ENCODE measurements at regions not wholly inside any gene's neighbourhood (a gene's known extent, or its start where the extent isn't known, plus 50 kb on each side); places are given as distances from the start of the nearest gene placed in this dataset.

DNA sequence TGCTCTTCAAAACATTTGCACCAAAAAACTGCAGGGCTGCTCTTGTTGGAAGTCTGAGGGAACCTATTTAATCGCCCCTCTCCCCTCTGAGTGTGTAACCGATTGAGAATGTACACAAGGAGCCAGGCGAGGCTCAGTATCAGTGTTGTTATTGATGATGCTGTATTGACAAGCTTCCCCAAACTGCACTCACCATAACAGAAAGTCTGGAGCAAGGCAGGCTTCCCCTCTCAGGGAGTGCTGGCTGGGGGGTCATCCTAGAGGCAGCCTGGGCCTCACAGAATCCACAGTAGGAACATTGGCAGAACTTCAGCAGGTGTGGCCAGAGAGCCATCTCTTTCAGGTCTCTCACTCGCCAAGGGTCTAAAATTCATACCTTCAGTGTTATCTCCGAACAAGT is 58.1 kb upstream of the TUNAR start:
- Histone ChIP-seq H3K9ac (ENCODE audit: insufficient read depth in 1 of 2, low read length in 2 of 2) (no peak overlapping the region), H3K27ac (ENCODE audit: low read depth in 1 of 2, low read length in 1 of 2) (no peak overlapping the region), H3K27me3 (ENCODE audit: control insufficient read depth in 3 of 3, insufficient read depth in 3 of 3, low read length in 2 of 3) (peaks cover 0 to 7% (median 3%) of the 10 kb centered on the region in 3 donors), H3K4me3 (no peak overlapping the region), H3K9me3 (ENCODE audit: control insufficient read depth in 4 of 4, insufficient read depth in 3 of 4, low read length in 3 of 4) (peaks cover 0 to 3% (median 0%) of the 10 kb centered on the region in 4 donors), H3K4me1 (ENCODE audit: control insufficient read depth in 5 of 5, insufficient read depth in 5 of 5, low read length in 5 of 5) (no peaks in the 10 kb centered on the region), H3K36me3 (ENCODE audit: control insufficient read depth in 4 of 4, insufficient read depth in 4 of 4, low read length in 4 of 4) (no peaks in the 10 kb centered on the region)
- DNase-seq (no peak), ATAC-seq (ENCODE audit: insufficient read depth, low FRiP score) (no peak)
- TF ChIP-seq, protein P1, sequence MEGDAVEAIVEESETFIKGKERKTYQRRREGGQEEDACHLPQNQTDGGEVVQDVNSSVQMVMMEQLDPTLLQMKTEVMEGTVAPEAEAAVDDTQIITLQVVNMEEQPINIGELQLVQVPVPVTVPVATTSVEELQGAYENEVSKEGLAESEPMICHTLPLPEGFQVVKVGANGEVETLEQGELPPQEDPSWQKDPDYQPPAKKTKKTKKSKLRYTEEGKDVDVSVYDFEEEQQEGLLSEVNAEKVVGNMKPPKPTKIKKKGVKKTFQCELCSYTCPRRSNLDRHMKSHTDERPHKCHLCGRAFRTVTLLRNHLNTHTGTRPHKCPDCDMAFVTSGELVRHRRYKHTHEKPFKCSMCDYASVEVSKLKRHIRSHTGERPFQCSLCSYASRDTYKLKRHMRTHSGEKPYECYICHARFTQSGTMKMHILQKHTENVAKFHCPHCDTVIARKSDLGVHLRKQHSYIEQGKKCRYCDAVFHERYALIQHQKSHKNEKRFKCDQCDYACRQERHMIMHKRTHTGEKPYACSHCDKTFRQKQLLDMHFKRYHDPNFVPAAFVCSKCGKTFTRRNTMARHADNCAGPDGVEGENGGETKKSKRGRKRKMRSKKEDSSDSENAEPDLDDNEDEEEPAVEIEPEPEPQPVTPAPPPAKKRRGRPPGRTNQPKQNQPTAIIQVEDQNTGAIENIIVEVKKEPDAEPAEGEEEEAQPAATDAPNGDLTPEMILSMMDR (IDR thresholded peaks at IDR 0.05; ENCODE audit: control extremely low read depth, extremely low read depth): no peak
- 57 to 81% methylated on average over 5 of the region's 5 CpGs for WGBS, 2 donors

DNA sequence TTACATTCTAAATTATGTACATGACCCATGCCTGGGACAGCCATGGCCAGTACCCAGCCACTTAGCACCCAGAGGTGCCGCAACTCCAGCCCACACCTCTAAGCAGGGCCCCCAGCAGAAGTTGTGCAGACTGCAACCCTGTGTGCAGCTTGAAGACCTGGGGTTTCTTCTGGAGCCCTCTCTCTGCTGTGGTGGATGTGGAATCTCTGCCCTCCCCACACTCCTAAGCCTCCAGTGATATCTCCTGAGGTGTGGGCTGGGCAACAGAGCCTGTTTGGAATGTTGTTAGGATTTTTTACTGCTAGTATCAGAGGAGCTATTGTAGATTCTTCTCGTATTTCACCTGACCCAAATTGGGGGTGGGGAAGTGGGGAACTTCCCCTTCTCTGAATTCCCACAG is 59.4 kb upstream of the TUNAR start:
- no peaks in the 10 kb centered on the region for H3K4me1 ChIP-seq (ENCODE audit: control insufficient read depth in 5 of 5, insufficient read depth in 5 of 5, low read length in 5 of 5)
- 38 to 52% methylated on average over 2 of the region's 2 CpGs for WGBS, 2 donors
- TF ChIP-seq, protein P1 (IDR thresholded peaks at IDR 0.05; ENCODE audit: control extremely low read depth, extremely low read depth): no peak
- ATAC-seq (ENCODE audit: insufficient read depth, low FRiP score) (no peak), DNase-seq (no peak)
- H3K27ac ChIP-seq (ENCODE audit: low read depth in 1 of 2, low read length in 1 of 2): no peak overlapping the region
- no peak overlapping the region for H3K4me3 ChIP-seq
- no peak overlapping the region for H3K9ac ChIP-seq (ENCODE audit: insufficient read depth in 1 of 2, low read length in 2 of 2)
- no peaks in the 10 kb centered on the region for H3K36me3 ChIP-seq (ENCODE audit: control insufficient read depth in 4 of 4, insufficient read depth in 4 of 4, low read length in 4 of 4)
- H3K27me3 ChIP-seq (ENCODE audit: control insufficient read depth in 3 of 3, insufficient read depth in 3 of 3, low read length in 2 of 3): peaks cover 0 to 7% (median 3%) of the 10 kb centered on the region in 3 donors
- H3K9me3 ChIP-seq (ENCODE audit: control insufficient read depth in 4 of 4, insufficient read depth in 3 of 4, low read length in 3 of 4): peaks cover 0 to 3% (median 0%) of the 10 kb centered on the region in 4 donors

DNA sequence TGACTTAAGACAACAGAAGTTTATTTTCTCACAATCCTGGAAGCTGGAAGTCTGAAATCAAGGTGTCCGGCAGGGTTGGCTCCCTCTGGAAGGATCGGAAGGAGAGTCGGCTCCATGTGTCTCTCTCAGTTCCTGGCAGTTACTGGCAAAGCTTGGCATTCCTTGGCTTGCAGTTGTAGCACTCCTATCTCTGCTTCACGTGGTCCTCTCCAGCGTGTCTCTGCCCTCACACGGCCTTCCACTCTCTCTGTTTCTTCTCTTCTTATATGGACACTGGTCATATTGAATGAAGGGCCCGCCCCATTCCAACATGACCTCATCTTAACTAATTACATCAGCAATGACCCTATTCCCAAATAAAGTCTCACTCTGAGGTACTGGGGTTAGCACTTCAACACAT is 60.1 kb upstream of the TUNAR start:
- peaks cover 0 to 7% (median 3%) of the 10 kb centered on the region in 3 donors for H3K27me3 ChIP-seq (ENCODE audit: control insufficient read depth in 3 of 3, insufficient read depth in 3 of 3, low read length in 2 of 3)
- peak in 1 of 3 donors; percentile 1 for DNase-seq
- no peaks in the 10 kb centered on the region for H3K4me1 ChIP-seq (ENCODE audit: control insufficient read depth in 5 of 5, insufficient read depth in 5 of 5, low read length in 5 of 5)
- 67 to 74% methylated on average over 7 of the region's 7 CpGs for WGBS, 2 donors
- peaks cover 0 to 3% (median 0%) of the 10 kb centered on the region in 4 donors for H3K9me3 ChIP-seq (ENCODE audit: control insufficient read depth in 4 of 4, insufficient read depth in 3 of 4, low read length in 3 of 4)
- no peak for ATAC-seq (ENCODE audit: insufficient read depth, low FRiP score)
- no peak overlapping the region for H3K4me3 ChIP-seq
- TF ChIP-seq, protein P1 (IDR thresholded peaks at IDR 0.05; ENCODE audit: control extremely low read depth, extremely low read depth): no peak
- H3K9ac ChIP-seq (ENCODE audit: insufficient read depth in 1 of 2, low read length in 2 of 2): no peak overlapping the region
- H3K36me3 ChIP-seq (ENCODE audit: control insufficient read depth in 4 of 4, insufficient read depth in 4 of 4, low read length in 4 of 4): no peaks in the 10 kb centered on the region
- no peak overlapping the region for H3K27ac ChIP-seq (ENCODE audit: low read depth in 1 of 2, low read length in 1 of 2)

DNA sequence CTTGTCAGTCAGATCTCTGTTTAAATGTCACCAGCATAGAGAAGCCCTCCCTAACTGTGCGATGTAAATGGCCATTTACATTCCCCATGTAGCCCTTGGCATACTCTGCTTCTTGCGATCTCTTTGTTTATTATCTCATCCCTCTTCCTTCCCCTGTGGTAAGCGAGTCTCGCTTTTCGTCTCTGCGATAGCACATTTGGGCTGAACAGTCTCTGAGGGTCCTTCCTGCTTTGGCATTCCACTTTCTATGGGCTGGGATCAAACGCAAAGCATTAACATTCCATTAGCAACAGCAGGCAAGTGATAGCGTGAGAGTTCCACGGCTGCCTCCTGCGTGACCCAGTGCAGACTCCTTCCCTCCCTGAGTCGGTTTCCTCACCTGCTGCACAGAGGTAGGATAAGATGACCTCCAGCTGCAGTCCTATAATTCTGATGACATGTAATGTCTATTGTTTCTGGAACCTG is 61.4 kb upstream of the TUNAR start:
- peaks cover 0 to 3% (median 0%) of the 10 kb centered on the region in 4 donors for H3K9me3 ChIP-seq (ENCODE audit: control insufficient read depth in 4 of 4, insufficient read depth in 3 of 4, low read length in 3 of 4)
- H3K27me3 ChIP-seq (ENCODE audit: control insufficient read depth in 3 of 3, insufficient read depth in 3 of 3, low read length in 2 of 3): peaks cover 0 to 7% (median 3%) of the 10 kb centered on the region in 3 donors
- H3K4me3 ChIP-seq: no peak overlapping the region
- H3K4me1 ChIP-seq (ENCODE audit: control insufficient read depth in 5 of 5, insufficient read depth in 5 of 5, low read length in 5 of 5): no peaks in the 10 kb centered on the region
- DNase-seq (no peak), ATAC-seq (ENCODE audit: insufficient read depth, low FRiP score) (no peak)
- TF ChIP-seq, protein P1 (IDR thresholded peaks at IDR 0.05; ENCODE audit: control extremely low read depth, extremely low read depth): no peak
- no peak overlapping the region for H3K9ac ChIP-seq (ENCODE audit: insufficient read depth in 1 of 2, low read length in 2 of 2)
- no peak overlapping the region for H3K27ac ChIP-seq (ENCODE audit: low read depth in 1 of 2, low read length in 1 of 2)
- H3K36me3 ChIP-seq (ENCODE audit: control insufficient read depth in 4 of 4, insufficient read depth in 4 of 4, low read length in 4 of 4): no peaks in the 10 kb centered on the region
- WGBS, 2 donors: 15 to 18% methylated on average over 11 of the region's 11 CpGs
